ENCODE measurements at regions not wholly inside any gene's neighbourhood (a gene's known extent, or its start where the extent isn't known, plus 50 kb on each side); places are given as distances from the start of the nearest gene placed in this dataset.

DNA sequence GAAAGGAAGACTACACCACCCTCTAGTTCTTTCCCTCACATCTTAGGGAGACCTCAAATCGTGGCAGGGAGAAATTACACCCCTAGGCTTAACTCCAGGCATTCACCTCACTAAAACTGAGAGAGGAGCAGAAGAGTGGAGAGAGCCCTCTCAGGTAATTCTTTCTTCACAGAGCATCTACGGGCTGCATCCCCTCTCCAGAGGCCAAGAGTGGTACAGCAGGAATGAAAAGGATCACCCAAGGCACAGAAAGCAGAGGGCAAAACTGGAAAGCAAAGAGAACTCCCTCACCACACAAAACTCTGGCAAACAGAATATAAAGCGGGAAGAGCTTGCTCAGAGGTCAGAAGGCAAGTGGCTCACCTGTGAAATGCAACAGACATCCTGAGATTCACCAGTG, 661.2 kb downstream of the TBC1D4 start:
- Histone ChIP-seq H3K4me2 (no peak overlapping the region), H3K9ac (no peak overlapping the region), H2AFZ (ENCODE audit: low read depth) (no peak overlapping the region), H3K4me3 (IDR thresholded peaks at IDR 0.05; ENCODE audit: insufficient read depth, low read depth, low read length) (no peak overlapping the region), H3K36me3 (ENCODE audit: insufficient read depth) (no peaks in the 10 kb centered on the region), H3K4me1 (ENCODE audit: low read depth, poor library complexity, severe bottlenecking) (no peaks in the 10 kb centered on the region), H4K20me1 (ENCODE audit: insufficient read depth) (no peaks in the 10 kb centered on the region), H3K27me3 (ENCODE audit: insufficient read depth, low read depth) (no peaks in the 10 kb centered on the region), H3K27ac (no peak overlapping the region), H3K79me2 (ENCODE audit: insufficient read depth, low read depth) (no peaks in the 10 kb centered on the region)
- TF ChIP-seq, protein P1, sequence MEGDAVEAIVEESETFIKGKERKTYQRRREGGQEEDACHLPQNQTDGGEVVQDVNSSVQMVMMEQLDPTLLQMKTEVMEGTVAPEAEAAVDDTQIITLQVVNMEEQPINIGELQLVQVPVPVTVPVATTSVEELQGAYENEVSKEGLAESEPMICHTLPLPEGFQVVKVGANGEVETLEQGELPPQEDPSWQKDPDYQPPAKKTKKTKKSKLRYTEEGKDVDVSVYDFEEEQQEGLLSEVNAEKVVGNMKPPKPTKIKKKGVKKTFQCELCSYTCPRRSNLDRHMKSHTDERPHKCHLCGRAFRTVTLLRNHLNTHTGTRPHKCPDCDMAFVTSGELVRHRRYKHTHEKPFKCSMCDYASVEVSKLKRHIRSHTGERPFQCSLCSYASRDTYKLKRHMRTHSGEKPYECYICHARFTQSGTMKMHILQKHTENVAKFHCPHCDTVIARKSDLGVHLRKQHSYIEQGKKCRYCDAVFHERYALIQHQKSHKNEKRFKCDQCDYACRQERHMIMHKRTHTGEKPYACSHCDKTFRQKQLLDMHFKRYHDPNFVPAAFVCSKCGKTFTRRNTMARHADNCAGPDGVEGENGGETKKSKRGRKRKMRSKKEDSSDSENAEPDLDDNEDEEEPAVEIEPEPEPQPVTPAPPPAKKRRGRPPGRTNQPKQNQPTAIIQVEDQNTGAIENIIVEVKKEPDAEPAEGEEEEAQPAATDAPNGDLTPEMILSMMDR (conservative IDR thresholded peaks at IDR 0.05; ENCODE audit: low read depth, low read length): no peak

- Histone ChIP-seq H4K20me1 (ENCODE audit: insufficient read depth) (no peaks in the 10 kb centered on the region), H3K4me2 (no peak overlapping the region), H3K36me3 (ENCODE audit: insufficient read depth) (no peaks in the 10 kb centered on the region), H3K4me3 (IDR thresholded peaks at IDR 0.05; ENCODE audit: insufficient read depth, low read depth, low read length) (no peak overlapping the region), H3K27me3 (ENCODE audit: insufficient read depth, low read depth) (no peaks in the 10 kb centered on the region), H2AFZ (ENCODE audit: low read depth) (no peak overlapping the region), H3K27ac (no peak overlapping the region), H3K9ac (no peak overlapping the region), H3K4me1 (ENCODE audit: low read depth, poor library complexity, severe bottlenecking) (no peaks in the 10 kb centered on the region), H3K79me2 (ENCODE audit: insufficient read depth, low read depth) (no peaks in the 10 kb centered on the region)
- TF ChIP-seq, protein P1 (conservative IDR thresholded peaks at IDR 0.05; ENCODE audit: low read depth, low read length): no peak
These were observed 662.4 kb downstream of the TBC1D4 start for GRCh38 chr13:74819549-74819948.

GRCh38 chr13:74816737-74817136, 665.2 kb downstream of the TBC1D4 start:
- Histone ChIP-seq H2AFZ (ENCODE audit: low read depth) (no peak overlapping the region), H3K27ac (no peak overlapping the region), H4K20me1 (ENCODE audit: insufficient read depth) (no peaks in the 10 kb centered on the region), H3K27me3 (ENCODE audit: insufficient read depth, low read depth) (no peaks in the 10 kb centered on the region), H3K4me2 (no peak overlapping the region), H3K79me2 (ENCODE audit: insufficient read depth, low read depth) (no peaks in the 10 kb centered on the region), H3K9ac (no peak overlapping the region), H3K4me1 (ENCODE audit: low read depth, poor library complexity, severe bottlenecking) (no peaks in the 10 kb centered on the region), H3K4me3 (IDR thresholded peaks at IDR 0.05; ENCODE audit: insufficient read depth, low read depth, low read length) (no peak overlapping the region), H3K36me3 (ENCODE audit: insufficient read depth) (no peaks in the 10 kb centered on the region)
- TF ChIP-seq, protein P1 (conservative IDR thresholded peaks at IDR 0.05; ENCODE audit: low read depth, low read length): no peak

DNA sequence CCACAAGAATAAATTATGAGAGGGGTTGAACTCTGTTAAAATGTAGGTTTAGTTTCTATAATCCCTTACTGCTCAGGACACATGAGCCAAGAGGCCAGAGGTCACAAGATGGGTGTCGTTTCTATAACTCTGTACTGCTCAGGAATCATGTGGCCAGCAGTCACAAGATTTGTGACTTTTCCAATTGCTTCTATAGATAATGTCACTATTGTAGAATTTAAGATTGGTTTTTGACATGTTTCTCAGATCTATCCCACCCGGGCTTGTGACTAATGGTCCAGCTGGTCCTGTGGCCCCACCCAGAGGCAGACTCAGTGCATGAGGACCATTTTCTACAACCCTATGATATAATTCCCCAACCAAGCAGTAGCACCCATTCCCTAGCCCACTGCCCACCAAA, 662.0 kb upstream of the KLF12 start:
- Histone ChIP-seq H4K20me1 (ENCODE audit: insufficient read depth) (no peaks in the 10 kb centered on the region), H3K27me3 (ENCODE audit: insufficient read depth, low read depth) (no peaks in the 10 kb centered on the region), H2AFZ (ENCODE audit: low read depth) (no peak overlapping the region), H3K9ac (no peak overlapping the region), H3K27ac (no peak overlapping the region), H3K4me1 (ENCODE audit: low read depth, poor library complexity, severe bottlenecking) (no peaks in the 10 kb centered on the region), H3K4me2 (no peak overlapping the region), H3K79me2 (ENCODE audit: insufficient read depth, low read depth) (no peaks in the 10 kb centered on the region), H3K36me3 (ENCODE audit: insufficient read depth) (no peaks in the 10 kb centered on the region), H3K4me3 (IDR thresholded peaks at IDR 0.05; ENCODE audit: insufficient read depth, low read depth, low read length) (no peak overlapping the region)
- TF ChIP-seq, protein P1 (conservative IDR thresholded peaks at IDR 0.05; ENCODE audit: low read depth, low read length): no peak

Data from KMS-11 (cell line).